ENCODE measurements at regions not wholly inside any gene's neighbourhood (a gene's known extent, or its start where the extent isn't known, plus 50 kb on each side); places are given as distances from the start of the nearest gene placed in this dataset.
A peak's percentile ranks its signal among the peaks of the same experiment; 100 is the strongest.

DNA sequence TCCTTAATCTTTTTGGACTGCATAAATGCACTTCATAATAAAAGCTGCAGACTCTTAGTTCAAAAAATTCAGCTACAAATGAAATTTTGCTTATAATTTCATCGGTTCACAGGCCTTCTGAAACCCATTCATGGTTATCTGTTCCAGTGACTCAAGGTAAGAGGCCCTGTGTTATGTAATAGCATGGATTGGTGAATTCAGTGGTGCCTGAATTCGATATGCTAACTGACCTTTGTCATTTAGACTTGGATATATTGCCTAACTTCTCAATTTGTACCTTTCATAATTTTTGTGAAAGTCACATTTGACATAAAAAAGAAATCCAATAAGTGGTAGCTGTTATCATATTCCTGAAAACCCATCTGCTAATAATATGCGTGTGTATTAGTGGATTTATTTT, 349.9 kb upstream of the KIRREL3 start:
- no peaks in the 10 kb centered on the region for H3K36me3 ChIP-seq (ENCODE audit: control insufficient read depth in 2 of 3, insufficient read depth in 3 of 3, low read length in 3 of 3)
- H3K4me1 ChIP-seq (ENCODE audit: control insufficient read depth in 2 of 2, insufficient read depth in 2 of 2, low read length in 2 of 2) = no peaks in the 10 kb centered on the region
- Mint-ChIP-seq H3K4me1 (peaks cover 0 to 1% (median 0%) of the 10 kb centered on the region in 7 donors), H3K9me3 (peaks cover 0 to 7% (median 1%) of the 10 kb centered on the region in 11 donors), H3K27ac (no peak overlapping the region), H3K36me3 (peaks cover 0 to 5% (median 0%) of the 10 kb centered on the region in 5 donors), H3K27me3 (peaks cover 0 to 18% (median 6%) of the 10 kb centered on the region in 5 donors), H3K4me3 (no peak overlapping the region)
- no peak overlapping the region for H3K4me3 ChIP-seq (ENCODE audit: low read length)
- POLR2A ChIA-PET = no interaction called here
- CTCF ChIA-PET = no interaction called here
- H3K27me3 ChIP-seq (ENCODE audit: control insufficient read depth in 2 of 2, insufficient read depth in 2 of 2, low read length in 2 of 2) = no peaks in the 10 kb centered on the region
- no peak overlapping the region for H3K27ac ChIP-seq (ENCODE audit: low read depth, low read length)
- H3K9me3 ChIP-seq (ENCODE audit: control insufficient read depth in 2 of 3, low read length in 3 of 3) = no peaks in the 10 kb centered on the region
- ATAC-seq (no peak), DNase-seq (no peak)
- intact Hi-C loops (cut with micrococcal nuclease) = no loop called here

GRCh38 chr11:127345819-127346459, 345.4 kb upstream of the KIRREL3 start:
- Mint-ChIP-seq H3K27ac (no peak overlapping the region), H3K27me3 (peaks cover 0 to 23% (median 6%) of the 10 kb centered on the region in 5 donors), H3K36me3 (peaks cover 0 to 5% (median 0%) of the 10 kb centered on the region in 5 donors), H3K4me3 (no peak overlapping the region), H3K9me3 (peaks cover 0 to 7% (median 1%) of the 10 kb centered on the region in 11 donors), H3K4me1 (peaks cover 0 to 1% (median 0%) of the 10 kb centered on the region in 7 donors)
- no peak for ATAC-seq
- ChIA-PET CTCF (interaction anchor here (1.3 kb wide), 1 partner anchor 905 kb away, joined by 10 read pairs; no protein-coding TSS in a partner anchor), POLR2A (no interaction called here)
- Histone ChIP-seq H3K9me3 (ENCODE audit: control insufficient read depth in 2 of 3, low read length in 3 of 3) (no peaks in the 10 kb centered on the region), H3K27me3 (ENCODE audit: control insufficient read depth in 2 of 2, insufficient read depth in 2 of 2, low read length in 2 of 2) (no peaks in the 10 kb centered on the region), H3K4me3 (ENCODE audit: low read length) (no peak overlapping the region), H3K4me1 (ENCODE audit: control insufficient read depth in 2 of 2, insufficient read depth in 2 of 2, low read length in 2 of 2) (no peaks in the 10 kb centered on the region), H3K36me3 (ENCODE audit: control insufficient read depth in 2 of 3, insufficient read depth in 3 of 3, low read length in 3 of 3) (no peaks in the 10 kb centered on the region), H3K27ac (ENCODE audit: low read depth, low read length) (no peak overlapping the region)
- peak in 2 of 9 donors; percentile 1 to 2 for DNase-seq
- intact Hi-C loops (cut with micrococcal nuclease) = no loop called here

DNA sequence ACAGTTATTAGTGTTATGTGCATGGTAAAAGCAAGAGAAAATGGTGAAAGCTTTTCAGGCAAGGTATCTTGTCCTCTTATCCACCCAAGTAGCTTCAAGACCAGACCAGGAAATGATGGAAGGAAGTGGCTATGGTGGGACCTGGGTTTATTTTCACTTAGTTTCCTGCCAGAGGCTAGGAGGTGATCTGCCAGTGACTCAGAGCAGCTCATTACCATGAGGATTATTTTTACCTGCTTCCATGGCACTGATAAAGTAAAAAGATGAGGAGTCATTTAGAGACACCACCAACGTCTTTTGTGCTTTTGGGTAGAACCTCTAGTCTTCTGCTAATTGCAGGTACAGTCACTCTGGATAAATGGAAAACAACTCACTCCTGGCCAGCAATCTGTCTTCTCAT, 339.9 kb upstream of the KIRREL3 start:
- Mint-ChIP-seq H3K9me3 (peaks cover 0 to 5% (median 0%) of the 10 kb centered on the region in 11 donors), H3K27me3 (peaks cover 0 to 10% (median 0%) of the 10 kb centered on the region in 5 donors), H3K4me1 (no peaks in the 10 kb centered on the region), H3K27ac (no peak overlapping the region), H3K36me3 (no peaks in the 10 kb centered on the region), H3K4me3 (no peak overlapping the region)
- ATAC-seq (no peak), DNase-seq (no peak)
- H3K27me3 ChIP-seq (ENCODE audit: control insufficient read depth in 2 of 2, insufficient read depth in 2 of 2, low read length in 2 of 2) = no peaks in the 10 kb centered on the region
- ChIA-PET CTCF (no interaction called here), POLR2A (no interaction called here)
- intact Hi-C loops (cut with micrococcal nuclease) = no loop called here
- no peaks in the 10 kb centered on the region for H3K36me3 ChIP-seq (ENCODE audit: control insufficient read depth in 2 of 3, insufficient read depth in 3 of 3, low read length in 3 of 3)
- no peaks in the 10 kb centered on the region for H3K4me1 ChIP-seq (ENCODE audit: control insufficient read depth in 2 of 2, insufficient read depth in 2 of 2, low read length in 2 of 2)
- no peaks in the 10 kb centered on the region for H3K9me3 ChIP-seq (ENCODE audit: control insufficient read depth in 2 of 3, low read length in 3 of 3)
- no peak overlapping the region for H3K4me3 ChIP-seq (ENCODE audit: low read length)
- H3K27ac ChIP-seq (ENCODE audit: low read depth, low read length) = no peak overlapping the region

- H3K27ac ChIP-seq (ENCODE audit: low read depth, low read length) = no peak overlapping the region
- H3K4me3 ChIP-seq (ENCODE audit: low read length) = no peak overlapping the region
- CTCF ChIA-PET = no interaction called here
- no peaks in the 10 kb centered on the region for H3K36me3 Mint-ChIP-seq
- no peaks in the 10 kb centered on the region for H3K9me3 ChIP-seq (ENCODE audit: control insufficient read depth in 2 of 3, low read length in 3 of 3)
- H3K4me1 Mint-ChIP-seq = no peaks in the 10 kb centered on the region
- intact Hi-C loops (cut with micrococcal nuclease) = no loop called here
- H3K27me3 ChIP-seq (ENCODE audit: control insufficient read depth in 2 of 2, insufficient read depth in 2 of 2, low read length in 2 of 2) = no peaks in the 10 kb centered on the region
- ATAC-seq (no peak), DNase-seq (no peak)
- no peak overlapping the region for H3K4me3 Mint-ChIP-seq
- H3K27me3 Mint-ChIP-seq = peaks cover 0 to 6% (median 0%) of the 10 kb centered on the region in 5 donors
- POLR2A ChIA-PET = no interaction called here
- no peaks in the 10 kb centered on the region for H3K4me1 ChIP-seq (ENCODE audit: control insufficient read depth in 2 of 2, insufficient read depth in 2 of 2, low read length in 2 of 2)
- no peaks in the 10 kb centered on the region for H3K36me3 ChIP-seq (ENCODE audit: control insufficient read depth in 2 of 3, insufficient read depth in 3 of 3, low read length in 3 of 3)
- H3K27ac Mint-ChIP-seq = peak overlapping the region in 1 of 9 donors; percentile 19
- H3K9me3 Mint-ChIP-seq = peaks cover 0 to 5% (median 0%) of the 10 kb centered on the region in 11 donors
Measured at GRCh38 chr11:127339376-127339775, 338.8 kb upstream of the KIRREL3 start.

- H3K4me1 Mint-ChIP-seq = no peaks in the 10 kb centered on the region
- Histone ChIP-seq H3K27me3 (ENCODE audit: control insufficient read depth in 2 of 2, insufficient read depth in 2 of 2, low read length in 2 of 2) (no peaks in the 10 kb centered on the region), H3K9me3 (ENCODE audit: control insufficient read depth in 2 of 3, low read length in 3 of 3) (no peaks in the 10 kb centered on the region), H3K36me3 (ENCODE audit: control insufficient read depth in 2 of 3, insufficient read depth in 3 of 3, low read length in 3 of 3) (no peaks in the 10 kb centered on the region), H3K27ac (ENCODE audit: low read depth, low read length) (no peak overlapping the region), H3K4me3 (ENCODE audit: low read length) (no peak overlapping the region), H3K4me1 (ENCODE audit: control insufficient read depth in 2 of 2, insufficient read depth in 2 of 2, low read length in 2 of 2) (no peaks in the 10 kb centered on the region)
- no peaks in the 10 kb centered on the region for H3K36me3 Mint-ChIP-seq
- CTCF ChIA-PET = no interaction called here
- H3K27ac Mint-ChIP-seq = no peak overlapping the region
- DNase-seq (no peak), ATAC-seq (no peak)
- H3K27me3 Mint-ChIP-seq = peaks cover 0 to 6% (median 0%) of the 10 kb centered on the region in 5 donors
- POLR2A ChIA-PET = interaction anchor here (0.7 kb wide), 1 partner anchor 82 kb away, joined by 6 read pairs; no protein-coding TSS in a partner anchor
- no peak overlapping the region for H3K4me3 Mint-ChIP-seq
- peaks cover 0 to 5% (median 0%) of the 10 kb centered on the region in 11 donors for H3K9me3 Mint-ChIP-seq
- intact Hi-C loops (cut with micrococcal nuclease) = no loop called here
Measured at GRCh38 chr11:127338380-127339259, 338.1 kb upstream of the KIRREL3 start.

DNA sequence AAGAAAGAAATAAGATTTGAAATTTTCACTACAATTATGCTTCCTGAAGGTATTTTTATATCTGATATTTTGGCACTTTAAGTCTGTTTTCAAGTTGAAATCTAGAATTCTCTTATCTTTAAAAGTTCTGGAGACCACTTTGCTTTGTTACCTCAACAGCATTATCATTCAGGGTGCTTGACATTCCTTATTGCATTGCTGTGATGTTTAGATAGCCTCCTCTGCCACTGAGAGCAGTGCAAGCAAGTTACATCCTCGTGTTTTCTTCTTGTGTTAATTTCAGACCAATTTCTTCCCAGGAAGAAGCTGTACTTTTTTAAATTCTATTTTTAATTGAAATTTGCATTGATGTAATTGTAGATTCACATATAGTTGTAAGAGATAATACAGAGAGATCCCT, 333.9 kb upstream of the KIRREL3 start:
- ATAC-seq = no peak
- no peak overlapping the region for H3K4me3 Mint-ChIP-seq
- CTCF ChIA-PET = no interaction called here

More for the DNA sequence above, 333.9 kb upstream of the KIRREL3 start:
- no peaks in the 10 kb centered on the region for H3K4me1 Mint-ChIP-seq
- H3K27me3 Mint-ChIP-seq = peaks cover 0 to 6% (median 0%) of the 10 kb centered on the region in 5 donors
- Histone ChIP-seq H3K4me1 (ENCODE audit: control insufficient read depth in 2 of 2, insufficient read depth in 2 of 2, low read length in 2 of 2) (no peaks in the 10 kb centered on the region), H3K27me3 (ENCODE audit: control insufficient read depth in 2 of 2, insufficient read depth in 2 of 2, low read length in 2 of 2) (no peaks in the 10 kb centered on the region), H3K36me3 (ENCODE audit: control insufficient read depth in 2 of 3, insufficient read depth in 3 of 3, low read length in 3 of 3) (no peaks in the 10 kb centered on the region), H3K9me3 (ENCODE audit: control insufficient read depth in 2 of 3, low read length in 3 of 3) (no peaks in the 10 kb centered on the region), H3K4me3 (ENCODE audit: low read length) (no peak overlapping the region), H3K27ac (ENCODE audit: low read depth, low read length) (no peak overlapping the region)
- POLR2A ChIA-PET = no interaction called here
- DNase-seq = no peak
- intact Hi-C loops (cut with micrococcal nuclease) = no loop called here
- H3K27ac Mint-ChIP-seq = no peak overlapping the region
- peaks cover 0 to 22% (median 5%) of the 10 kb centered on the region in 11 donors for H3K9me3 Mint-ChIP-seq
- no peaks in the 10 kb centered on the region for H3K36me3 Mint-ChIP-seq

All from naive thymus-derived CD4-positive, alpha-beta T cell (primary cell).